Panc1 (cell line): ENCODE measurements at regions not wholly inside any gene's neighbourhood (a gene's known extent, or its start where the extent isn't known, plus 50 kb on each side); places are given as distances from the start of the nearest gene placed in this dataset.

Source experiments
- ATAC-seq: fragments of 200-7000 bp; cut with Tn5 transposase; 2 replicates; pipeline ENCODE4 v1.9.1; 2020; ENCODE audit warnings: mild to moderate bottlenecking, moderate library complexity
- BruUV-seq: library from RNA; stranded (reverse); fragments of 400-500 nt; replicated peaks from 2 replicates; lab custom pipeline; 2021; lab: Mats Ljungman, UMichigan
- CTCF ChIA-PET: fragments of 300-600 bp; sonication (Branson Sonifier 250); formaldehyde crosslinking; loops from one replicate; lab custom pipeline; 2022; ENCODE audit warnings: antibody characterized with exemption; lab: Charles Lee
- POLR2A ChIA-PET: fragments of 300-600 bp; sonication (Branson Sonifier 250); formaldehyde crosslinking; loops from one replicate; lab custom pipeline; 2022; ENCODE audit warnings: antibody characterized with exemption; lab: Charles Lee
- DNase-seq: peaks from one replicate; pipeline ENCODE4 v3.0.0-alpha.2; 2010; ENCODE audit warnings: low read depth, low spot score
- H3K27ac ChIP-seq: 2 replicates; pipeline ENCODE4 v1.5.1; 2011; ENCODE audit warnings: mild to moderate bottlenecking, low read length, inconsistent platforms
- H3K27me3 ChIP-seq: fragments of 200-500 bp; sonication (Bioruptor generic); 2 replicates; pipeline ENCODE4 v1.6.0; 2014; ENCODE audit warnings: low read length, inconsistent platforms; ENCODE audit not compliant: control insufficient read depth, insufficient read depth
- H3K36me3 ChIP-seq: fragments of 200-500 bp; sonication (Bioruptor generic); 2 replicates; pipeline ENCODE4 v1.5.1; 2014; ENCODE audit warnings: inconsistent platforms, mild to moderate bottlenecking, low read length, moderate library complexity; ENCODE audit not compliant: control insufficient read depth, insufficient read depth
- H3K4me1 ChIP-seq: 2 replicates; pipeline ENCODE4 v1.5.1; 2011; ENCODE audit warnings: inconsistent platforms, mild to moderate bottlenecking, low read length, moderate library complexity; ENCODE audit not compliant: control insufficient read depth, insufficient read depth
- H3K4me3 ChIP-seq, 2 experiments: 2 replicates each; pipeline ENCODE4 v1.5.1; 2011 to 2012; ENCODE audit warnings: low read depth in 2 of 2, low read length in 2 of 2, mild to moderate bottlenecking in 2 of 2, inconsistent platforms in 1 of 2, moderate library complexity in 1 of 2
- H3K9me3 ChIP-seq: fragments of 200-500 bp; sonication (Bioruptor generic); 2 replicates; pipeline ENCODE4 v1.5.1; 2014; ENCODE audit warnings: low read depth, mild to moderate bottlenecking, inconsistent platforms, low read length, moderate library complexity; ENCODE audit not compliant: control insufficient read depth, insufficient read depth
- POLR2AphosphoS5 ChIP-seq: IDR thresholded peaks from 2 replicates; pipeline ENCODE4 v1.6.1; 2012; ENCODE audit warnings: mild to moderate bottlenecking, low read depth, low read length, moderate library complexity
- SIN3A ChIP-seq: IDR thresholded peaks from 2 replicates; pipeline ENCODE4 v1.6.1; 2012; ENCODE audit warnings: low read depth, mild to moderate bottlenecking, low read length, moderate library complexity, borderline replicate concordance; ENCODE audit not compliant: insufficient read depth
- TCF7L2 ChIP-seq: IDR thresholded peaks from 2 replicates; pipeline ENCODE4 v1.6.1; 2011; ENCODE audit warnings: mild to moderate bottlenecking, low read depth, low read length, inconsistent platforms
- in situ Hi-C: cut with HindIII; loops from 2 replicates; pipeline ENCODE4 v1.10.0; 2016; ENCODE audit warnings: low sequenced_read_pairs, low pct_unique_long_range_greater_than_20kb
- intact Hi-C: fragments of 100-400 bp; cut with micrococcal nuclease; formaldehyde crosslinking; loops from one replicate; pipeline ENCODE4 v1.10.0; 2022; ENCODE audit not compliant: unreplicated experiment
- TF ChIP-seq, protein P1 (sequence below): fragments of 450-650 bp; IDR thresholded peaks from 2 replicates; pipeline ENCODE4 v1.5.1; 2017; ENCODE audit warnings: mild to moderate bottlenecking
- TF ChIP-seq, protein P2 (sequence below), 2 experiments: IDR thresholded peaks; 2 replicates each; pipeline ENCODE4 v1.6.1; 2011 to 2012; ENCODE audit warnings: low read depth in 2 of 2, control low read depth in 1 of 2, low read length in 1 of 2, mild to moderate bottlenecking in 1 of 2, moderate library complexity in 1 of 2; ENCODE audit not compliant: insufficient read depth in 1 of 2

- H3K36me3 ChIP-seq = no peaks in the 10 kb centered on the region
- TF ChIP-seq POLR2AphosphoS5 (no peak), TCF7L2 (no peak)
- intact Hi-C loops = no loop called here
- H3K4me3 ChIP-seq = no peak overlapping the region
- POLR2A ChIA-PET = no interaction called here
- DNase-seq (no peak), ATAC-seq (no peak)
- no peaks in the 10 kb centered on the region for H3K4me1 ChIP-seq
- no TSS peak for BruUV-seq
- CTCF ChIA-PET = no interaction called here
- no peaks in the 10 kb centered on the region for H3K9me3 ChIP-seq
- H3K27me3 ChIP-seq = no peaks in the 10 kb centered on the region
- H3K27ac ChIP-seq = no peak overlapping the region
- in situ Hi-C loops = no loop called here
These were observed 325.6 kb upstream of the MAGI2 start for GRCh38 chr7:79778786-79779770.

DNA sequence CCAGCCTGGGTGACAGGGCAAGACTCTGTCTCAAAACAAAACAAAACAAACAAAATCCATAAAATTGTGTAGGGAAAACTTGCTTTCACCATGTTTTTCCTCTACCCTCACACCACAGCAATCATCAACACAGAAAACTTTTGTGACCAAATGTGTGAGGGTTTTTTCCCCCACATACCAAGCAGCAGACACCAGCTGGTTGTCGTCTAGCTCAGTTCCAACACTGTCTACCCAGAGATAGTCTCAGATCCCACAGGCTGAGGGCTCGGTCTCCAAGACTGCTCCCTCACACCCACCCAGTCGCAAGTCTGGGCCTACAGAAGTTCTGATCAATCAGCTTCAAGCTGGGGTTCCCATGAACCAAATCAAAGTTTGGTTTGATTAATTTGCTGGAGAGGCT is 322.4 kb upstream of the MAGI2 start:
- no peaks in the 10 kb centered on the region for H3K27me3 ChIP-seq
- in situ Hi-C loops = no loop called here
- no peak overlapping the region for H3K27ac ChIP-seq
- TF ChIP-seq SIN3A = no peak
- no peak overlapping the region for H3K4me3 ChIP-seq
- H3K36me3 ChIP-seq = no peaks in the 10 kb centered on the region
- H3K4me1 ChIP-seq = no peaks in the 10 kb centered on the region
- POLR2A ChIA-PET = interaction anchor here (0.6 kb wide), 1 partner anchor 538 kb away, joined by 3 read pairs; no protein-coding TSS in a partner anchor
- no peak for DNase-seq
- ATAC-seq = no peak
- no peaks in the 10 kb centered on the region for H3K9me3 ChIP-seq
- BruUV-seq = no TSS peak
- CTCF ChIA-PET = no interaction called here
- intact Hi-C loops = no loop called here

GRCh38 chr7:79774150-79774549 is 320.7 kb upstream of the MAGI2 start:
- BruUV-seq = no TSS peak
- H3K36me3 ChIP-seq = no peaks in the 10 kb centered on the region
- DNase-seq (no peak), ATAC-seq (no peak)
- in situ Hi-C loops (no loop called here), intact Hi-C loops (no loop called here)
- H3K9me3 ChIP-seq = no peaks in the 10 kb centered on the region
- CTCF ChIA-PET = no interaction called here
- POLR2A ChIA-PET = no interaction called here
- H3K4me1 ChIP-seq = no peaks in the 10 kb centered on the region
- TF ChIP-seq TCF7L2 (no peak), POLR2AphosphoS5 (no peak), SIN3A (no peak)
- TF ChIP-seq, protein P1, sequence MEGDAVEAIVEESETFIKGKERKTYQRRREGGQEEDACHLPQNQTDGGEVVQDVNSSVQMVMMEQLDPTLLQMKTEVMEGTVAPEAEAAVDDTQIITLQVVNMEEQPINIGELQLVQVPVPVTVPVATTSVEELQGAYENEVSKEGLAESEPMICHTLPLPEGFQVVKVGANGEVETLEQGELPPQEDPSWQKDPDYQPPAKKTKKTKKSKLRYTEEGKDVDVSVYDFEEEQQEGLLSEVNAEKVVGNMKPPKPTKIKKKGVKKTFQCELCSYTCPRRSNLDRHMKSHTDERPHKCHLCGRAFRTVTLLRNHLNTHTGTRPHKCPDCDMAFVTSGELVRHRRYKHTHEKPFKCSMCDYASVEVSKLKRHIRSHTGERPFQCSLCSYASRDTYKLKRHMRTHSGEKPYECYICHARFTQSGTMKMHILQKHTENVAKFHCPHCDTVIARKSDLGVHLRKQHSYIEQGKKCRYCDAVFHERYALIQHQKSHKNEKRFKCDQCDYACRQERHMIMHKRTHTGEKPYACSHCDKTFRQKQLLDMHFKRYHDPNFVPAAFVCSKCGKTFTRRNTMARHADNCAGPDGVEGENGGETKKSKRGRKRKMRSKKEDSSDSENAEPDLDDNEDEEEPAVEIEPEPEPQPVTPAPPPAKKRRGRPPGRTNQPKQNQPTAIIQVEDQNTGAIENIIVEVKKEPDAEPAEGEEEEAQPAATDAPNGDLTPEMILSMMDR = no peak
- TF ChIP-seq, protein P2, sequence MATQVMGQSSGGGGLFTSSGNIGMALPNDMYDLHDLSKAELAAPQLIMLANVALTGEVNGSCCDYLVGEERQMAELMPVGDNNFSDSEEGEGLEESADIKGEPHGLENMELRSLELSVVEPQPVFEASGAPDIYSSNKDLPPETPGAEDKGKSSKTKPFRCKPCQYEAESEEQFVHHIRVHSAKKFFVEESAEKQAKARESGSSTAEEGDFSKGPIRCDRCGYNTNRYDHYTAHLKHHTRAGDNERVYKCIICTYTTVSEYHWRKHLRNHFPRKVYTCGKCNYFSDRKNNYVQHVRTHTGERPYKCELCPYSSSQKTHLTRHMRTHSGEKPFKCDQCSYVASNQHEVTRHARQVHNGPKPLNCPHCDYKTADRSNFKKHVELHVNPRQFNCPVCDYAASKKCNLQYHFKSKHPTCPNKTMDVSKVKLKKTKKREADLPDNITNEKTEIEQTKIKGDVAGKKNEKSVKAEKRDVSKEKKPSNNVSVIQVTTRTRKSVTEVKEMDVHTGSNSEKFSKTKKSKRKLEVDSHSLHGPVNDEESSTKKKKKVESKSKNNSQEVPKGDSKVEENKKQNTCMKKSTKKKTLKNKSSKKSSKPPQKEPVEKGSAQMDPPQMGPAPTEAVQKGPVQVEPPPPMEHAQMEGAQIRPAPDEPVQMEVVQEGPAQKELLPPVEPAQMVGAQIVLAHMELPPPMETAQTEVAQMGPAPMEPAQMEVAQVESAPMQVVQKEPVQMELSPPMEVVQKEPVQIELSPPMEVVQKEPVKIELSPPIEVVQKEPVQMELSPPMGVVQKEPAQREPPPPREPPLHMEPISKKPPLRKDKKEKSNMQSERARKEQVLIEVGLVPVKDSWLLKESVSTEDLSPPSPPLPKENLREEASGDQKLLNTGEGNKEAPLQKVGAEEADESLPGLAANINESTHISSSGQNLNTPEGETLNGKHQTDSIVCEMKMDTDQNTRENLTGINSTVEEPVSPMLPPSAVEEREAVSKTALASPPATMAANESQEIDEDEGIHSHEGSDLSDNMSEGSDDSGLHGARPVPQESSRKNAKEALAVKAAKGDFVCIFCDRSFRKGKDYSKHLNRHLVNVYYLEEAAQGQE (IDR thresholded peaks at IDR 0.05; ENCODE audit: insufficient read depth in 1 of 2, low read depth in 2 of 2, low read length in 1 of 2) = no peak
- H3K27ac ChIP-seq = no peak overlapping the region
- H3K27me3 ChIP-seq = no peaks in the 10 kb centered on the region
- no peak overlapping the region for H3K4me3 ChIP-seq
